HL-60 (cell line): ENCODE measurements at regions not wholly inside any gene's neighbourhood (a gene's known extent, or its start where the extent isn't known, plus 50 kb on each side); places are given as distances from the start of the nearest gene placed in this dataset.

Experiments used
- DNase-seq, 2 experiments: peaks; one replicate each; pipeline ENCODE4 v3.0.0-alpha.2; 2010 to 2020; ENCODE audit warnings: low read depth in 1 of 2, low spot score in 1 of 2
- H3K27ac ChIP-seq: fragments of 250-450 bp; sonication (Bioruptor Pico); replicated peaks from 2 replicates; pipeline ENCODE4 v1.5.1; 2020; ENCODE audit warnings: mild to moderate bottlenecking, moderate library complexity
- H3K27me3 ChIP-seq: fragments of 250-450 bp; sonication (Bioruptor Pico); 2 replicates; pipeline ENCODE4 v1.5.1; 2021; ENCODE audit warnings: mild to moderate bottlenecking, moderate library complexity; ENCODE audit not compliant: insufficient read depth, poor library complexity, severe bottlenecking
- H3K4me3 ChIP-seq: replicated peaks from 2 replicates; pipeline ENCODE4 v1.5.1; 2011; ENCODE audit warnings: mild to moderate bottlenecking, control low read depth, low read length; ENCODE audit not compliant: insufficient read depth
- CTCF ChIP-seq: IDR thresholded peaks from one replicate; pipeline ENCODE4 v1.5.1; 2011; ENCODE audit warnings: low read length, control low read depth, inconsistent platforms; ENCODE audit not compliant: insufficient read depth
- GABPA ChIP-seq: IDR thresholded peaks from 2 replicates; pipeline ENCODE4 v1.6.1; 2012; ENCODE audit warnings: low read depth
- POLR2AphosphoS5 ChIP-seq: IDR thresholded peaks from 2 replicates; pipeline ENCODE4 v1.6.1; 2012; ENCODE audit warnings: low read depth
- SPI1 ChIP-seq: IDR thresholded peaks from 2 replicates; pipeline ENCODE4 v1.6.1; 2012; ENCODE audit warnings: low read depth, mild to moderate bottlenecking, borderline replicate concordance
- TF ChIP-seq, protein P1 (sequence below): IDR thresholded peaks from 2 replicates; pipeline ENCODE4 v1.6.1; 2012; ENCODE audit warnings: low read depth; ENCODE audit not compliant: insufficient replicate concordance

DNA sequence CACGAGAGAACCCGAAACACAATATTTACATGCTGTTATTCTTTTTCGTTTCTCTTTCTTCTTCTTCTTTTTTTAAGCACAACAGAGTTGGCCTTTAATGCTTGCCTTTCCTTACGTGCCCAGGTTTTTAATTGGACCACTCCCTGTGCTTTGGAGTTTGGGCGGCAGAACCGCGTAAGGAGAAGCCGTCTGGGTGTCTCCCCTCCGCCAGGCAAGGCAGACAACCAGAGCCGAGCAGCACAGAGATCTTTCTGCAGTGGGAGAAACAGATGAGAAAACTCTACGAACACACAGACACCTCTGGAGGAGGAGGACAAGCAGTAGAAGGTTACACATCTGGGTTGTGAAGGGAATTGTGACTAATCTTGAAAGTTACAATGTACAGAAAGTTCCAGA lies 150.0 kb upstream of the UBL3 start:
- no peak overlapping the region for H3K27ac ChIP-seq
- TF ChIP-seq SPI1: no peak
- TF ChIP-seq GABPA: no peak
- TF ChIP-seq POLR2AphosphoS5: no peak
- TF ChIP-seq CTCF: no peak
- TF ChIP-seq, protein P1, sequence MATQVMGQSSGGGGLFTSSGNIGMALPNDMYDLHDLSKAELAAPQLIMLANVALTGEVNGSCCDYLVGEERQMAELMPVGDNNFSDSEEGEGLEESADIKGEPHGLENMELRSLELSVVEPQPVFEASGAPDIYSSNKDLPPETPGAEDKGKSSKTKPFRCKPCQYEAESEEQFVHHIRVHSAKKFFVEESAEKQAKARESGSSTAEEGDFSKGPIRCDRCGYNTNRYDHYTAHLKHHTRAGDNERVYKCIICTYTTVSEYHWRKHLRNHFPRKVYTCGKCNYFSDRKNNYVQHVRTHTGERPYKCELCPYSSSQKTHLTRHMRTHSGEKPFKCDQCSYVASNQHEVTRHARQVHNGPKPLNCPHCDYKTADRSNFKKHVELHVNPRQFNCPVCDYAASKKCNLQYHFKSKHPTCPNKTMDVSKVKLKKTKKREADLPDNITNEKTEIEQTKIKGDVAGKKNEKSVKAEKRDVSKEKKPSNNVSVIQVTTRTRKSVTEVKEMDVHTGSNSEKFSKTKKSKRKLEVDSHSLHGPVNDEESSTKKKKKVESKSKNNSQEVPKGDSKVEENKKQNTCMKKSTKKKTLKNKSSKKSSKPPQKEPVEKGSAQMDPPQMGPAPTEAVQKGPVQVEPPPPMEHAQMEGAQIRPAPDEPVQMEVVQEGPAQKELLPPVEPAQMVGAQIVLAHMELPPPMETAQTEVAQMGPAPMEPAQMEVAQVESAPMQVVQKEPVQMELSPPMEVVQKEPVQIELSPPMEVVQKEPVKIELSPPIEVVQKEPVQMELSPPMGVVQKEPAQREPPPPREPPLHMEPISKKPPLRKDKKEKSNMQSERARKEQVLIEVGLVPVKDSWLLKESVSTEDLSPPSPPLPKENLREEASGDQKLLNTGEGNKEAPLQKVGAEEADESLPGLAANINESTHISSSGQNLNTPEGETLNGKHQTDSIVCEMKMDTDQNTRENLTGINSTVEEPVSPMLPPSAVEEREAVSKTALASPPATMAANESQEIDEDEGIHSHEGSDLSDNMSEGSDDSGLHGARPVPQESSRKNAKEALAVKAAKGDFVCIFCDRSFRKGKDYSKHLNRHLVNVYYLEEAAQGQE: no peak
- no peak for DNase-seq
- no peak overlapping the region for H3K4me3 ChIP-seq
- no peaks in the 10 kb centered on the region for H3K27me3 ChIP-seq

- Histone ChIP-seq H3K27ac (no peak overlapping the region), H3K27me3 (no peaks in the 10 kb centered on the region), H3K4me3 (no peak overlapping the region)
- TF ChIP-seq GABPA (no peak), SPI1 (no peak), POLR2AphosphoS5 (no peak), CTCF (no peak)
- TF ChIP-seq, protein P1: no peak
- DNase-seq: no peak
Measured at GRCh38 chr13:29999492-30000369, 149.3 kb upstream of the UBL3 start.

DNA sequence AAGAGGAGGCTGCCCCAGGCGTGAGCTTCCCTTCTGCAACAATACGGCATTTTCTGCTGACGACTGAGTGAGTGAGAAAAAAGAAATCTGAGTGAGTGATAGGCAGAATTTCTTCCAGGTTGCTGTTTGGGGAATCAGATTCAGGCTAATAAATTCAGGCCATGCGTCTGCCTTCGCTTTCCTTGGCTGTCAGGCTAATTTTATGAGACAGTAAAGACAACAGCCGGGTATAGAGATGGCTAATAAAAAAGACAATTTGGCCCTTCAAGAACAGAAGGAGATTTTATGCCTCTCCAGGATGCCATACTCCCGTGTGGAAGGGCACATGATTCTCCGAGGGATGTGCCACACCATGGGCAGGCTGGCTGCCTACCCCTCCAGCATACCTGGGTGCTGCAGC lies 145.9 kb upstream of the UBL3 start:
- TF ChIP-seq GABPA: no peak
- TF ChIP-seq POLR2AphosphoS5: no peak
- TF ChIP-seq, protein P1: no peak
- TF ChIP-seq CTCF: no peak
- TF ChIP-seq SPI1: no peak
- H3K27ac ChIP-seq: no peak overlapping the region
- H3K4me3 ChIP-seq: no peak overlapping the region
- no peak for DNase-seq
- H3K27me3 ChIP-seq: no peaks in the 10 kb centered on the region
